Glomerular endothelial cell (primary cell): ENCODE measurements at regions not wholly inside any gene's neighbourhood (a gene's known extent, or its start where the extent isn't known, plus 50 kb on each side); places are given as distances from the start of the nearest gene placed in this dataset.
"Not testable (repeated sequence)": the region's sequence is repeated elsewhere in the genome, so short reads cannot be mapped to it uniquely, and the experiment has no call there.

Source experiments
- DNase-seq: peaks from one replicate; pipeline ENCODE4 v3.0.0-alpha.2; 2011; ENCODE audit warnings: low read depth, low spot score; ENCODE audit errors: extremely low read depth

GRCh38 chr16:64736857-64737256 lies 385.0 kb downstream of the CDH11 start:
- DNase-seq: no peak

- DNase-seq: no peak
These were observed 390.0 kb downstream of the CDH11 start for GRCh38 chr16:64731891-64732290.

- DNase-seq: no peak
These were observed 391.6 kb downstream of the CDH11 start for GRCh38 chr16:64730261-64730660.

GRCh38 chr16:64724339-64724738 lies 397.5 kb downstream of the CDH11 start:
- no peak for DNase-seq

GRCh38 chr16:64718486-64718885 lies 403.4 kb downstream of the CDH11 start:
- no peak for DNase-seq

- no peak for DNase-seq
These were observed 404.0 kb downstream of the CDH11 start for GRCh38 chr16:64717871-64718270.

GRCh38 chr16:64715624-64716023 lies 406.2 kb downstream of the CDH11 start:
- no peak for DNase-seq

- DNase-seq: no peak
These were observed 409.8 kb downstream of the CDH11 start for GRCh38 chr16:64712026-64712425.

GRCh38 chr16:64711596-64711995 lies 410.3 kb downstream of the CDH11 start:
- DNase-seq: no peak

- DNase-seq: no peak
These were observed 410.8 kb downstream of the CDH11 start for GRCh38 chr16:64711026-64711425.

- DNase-seq: no peak
These were observed 416.4 kb downstream of the CDH11 start for GRCh38 chr16:64705443-64705842.

- no peak for DNase-seq
These were observed 417.5 kb downstream of the CDH11 start for GRCh38 chr16:64704386-64704785.

- no peak for DNase-seq
These were observed 419.4 kb downstream of the CDH11 start for GRCh38 chr16:64702415-64702814.

- DNase-seq: no peak
These were observed 421.2 kb downstream of the CDH11 start for GRCh38 chr16:64700628-64701027.

GRCh38 chr16:64696866-64697265 lies 425.0 kb downstream of the CDH11 start:
- DNase-seq: no peak

GRCh38 chr16:64695684-64696083 lies 426.2 kb downstream of the CDH11 start:
- no peak for DNase-seq

- no peak for DNase-seq
These were observed 427.9 kb downstream of the CDH11 start for GRCh38 chr16:64693946-64694345.

- no peak for DNase-seq
These were observed 434.1 kb downstream of the CDH11 start for GRCh38 chr16:64687786-64688185.

GRCh38 chr16:64687123-64687522 lies 434.7 kb downstream of the CDH11 start:
- no peak for DNase-seq

- DNase-seq: no peak
These were observed 441.7 kb downstream of the CDH11 start for GRCh38 chr16:64679976-64680690.

- DNase-seq: no peak
These were observed 452.3 kb downstream of the CDH11 start for GRCh38 chr16:64669573-64669972.

- no peak for DNase-seq
These were observed 454.5 kb downstream of the CDH11 start for GRCh38 chr16:64667334-64667877.

- DNase-seq: not testable (repeated sequence)
These were observed 459.6 kb downstream of the CDH11 start for GRCh38 chr16:64662312-64662711.
